WERI-Rb-1 (cell line): ENCODE measurements at regions not wholly inside any gene's neighbourhood (a gene's known extent, or its start where the extent isn't known, plus 50 kb on each side); places are given as distances from the start of the nearest gene placed in this dataset.

ENCODE experiments used
- DNase-seq: peaks from one replicate; pipeline ENCODE4 v3.0.0-alpha.2; 2020
- H3K27ac ChIP-seq: fragments of 250-450 bp; sonication (Bioruptor Pico); 2 replicates; pipeline ENCODE4 v1.5.1; 2020; ENCODE audit warnings: mild to moderate bottlenecking, moderate library complexity
- H3K27me3 ChIP-seq: fragments of 250-450 bp; sonication (Bioruptor Pico); 2 replicates; pipeline ENCODE4 v1.5.1; 2021; ENCODE audit warnings: mild to moderate bottlenecking, low read depth, moderate library complexity; ENCODE audit not compliant: insufficient read depth, severe bottlenecking
- H3K36me3 ChIP-seq: fragments of 250-450 bp; sonication (Bioruptor Pico); 2 replicates; pipeline ENCODE4 v1.5.1; 2020; ENCODE audit warnings: mild to moderate bottlenecking, moderate library complexity
- H3K4me3 ChIP-seq: 2 replicates; pipeline ENCODE4 v1.5.1; 2011; ENCODE audit warnings: low read depth, mild to moderate bottlenecking, control low read depth, low read length
- H3K9me3 ChIP-seq: fragments of 250-450 bp; sonication (Bioruptor Pico); 2 replicates; pipeline ENCODE4 v1.5.1; 2021; ENCODE audit warnings: mild to moderate bottlenecking, moderate library complexity; ENCODE audit not compliant: severe bottlenecking
- TF ChIP-seq, protein P1 (sequence below): IDR thresholded peaks from 2 replicates; pipeline ENCODE4 v1.5.1; 2011; ENCODE audit warnings: low read depth, mild to moderate bottlenecking, control low read depth, inconsistent platforms, low read length

DNA sequence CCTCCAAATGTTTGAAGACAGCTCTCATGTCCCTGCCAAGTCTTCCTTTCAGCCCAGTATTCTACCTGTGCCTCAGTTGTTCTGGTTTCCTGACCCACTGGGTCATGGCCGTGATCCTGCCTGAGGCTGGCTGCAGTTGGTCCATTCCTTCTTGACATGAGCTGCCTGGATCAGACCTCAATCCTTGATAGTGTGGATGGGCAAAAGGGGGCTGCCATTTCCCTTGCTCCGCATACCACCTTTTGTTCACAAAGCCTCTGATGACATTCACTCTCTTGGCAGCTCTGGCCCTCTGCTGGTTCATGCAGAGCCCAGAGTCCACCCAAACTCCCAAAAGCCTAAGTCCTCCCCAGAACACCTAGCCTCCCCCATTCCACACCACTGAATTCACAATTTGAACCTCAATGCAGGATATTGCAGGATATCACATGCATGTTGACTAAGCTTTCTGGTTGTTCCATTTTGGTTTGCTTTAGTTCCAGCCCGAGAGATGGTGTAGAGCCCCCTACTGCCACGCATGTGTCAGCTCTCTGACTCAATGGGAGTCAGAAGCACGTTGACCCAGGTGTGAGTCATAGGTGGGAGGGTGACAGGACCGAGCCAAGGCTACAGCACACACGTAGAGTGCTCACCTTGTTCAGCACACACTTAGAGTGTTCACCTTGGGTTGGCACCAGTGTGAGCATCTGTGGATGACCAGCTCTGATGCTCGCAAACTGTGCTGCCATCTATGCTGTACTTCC, 137.2 kb downstream of the MTX3 start:
- DNase-seq = no peak
- TF ChIP-seq, protein P1, sequence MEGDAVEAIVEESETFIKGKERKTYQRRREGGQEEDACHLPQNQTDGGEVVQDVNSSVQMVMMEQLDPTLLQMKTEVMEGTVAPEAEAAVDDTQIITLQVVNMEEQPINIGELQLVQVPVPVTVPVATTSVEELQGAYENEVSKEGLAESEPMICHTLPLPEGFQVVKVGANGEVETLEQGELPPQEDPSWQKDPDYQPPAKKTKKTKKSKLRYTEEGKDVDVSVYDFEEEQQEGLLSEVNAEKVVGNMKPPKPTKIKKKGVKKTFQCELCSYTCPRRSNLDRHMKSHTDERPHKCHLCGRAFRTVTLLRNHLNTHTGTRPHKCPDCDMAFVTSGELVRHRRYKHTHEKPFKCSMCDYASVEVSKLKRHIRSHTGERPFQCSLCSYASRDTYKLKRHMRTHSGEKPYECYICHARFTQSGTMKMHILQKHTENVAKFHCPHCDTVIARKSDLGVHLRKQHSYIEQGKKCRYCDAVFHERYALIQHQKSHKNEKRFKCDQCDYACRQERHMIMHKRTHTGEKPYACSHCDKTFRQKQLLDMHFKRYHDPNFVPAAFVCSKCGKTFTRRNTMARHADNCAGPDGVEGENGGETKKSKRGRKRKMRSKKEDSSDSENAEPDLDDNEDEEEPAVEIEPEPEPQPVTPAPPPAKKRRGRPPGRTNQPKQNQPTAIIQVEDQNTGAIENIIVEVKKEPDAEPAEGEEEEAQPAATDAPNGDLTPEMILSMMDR = no peak
- Histone ChIP-seq H3K27me3 (no peaks in the 10 kb centered on the region), H3K36me3 (no peaks in the 10 kb centered on the region), H3K9me3 (no peaks in the 10 kb centered on the region), H3K4me3 (no peak overlapping the region), H3K27ac (no peak overlapping the region)

DNA sequence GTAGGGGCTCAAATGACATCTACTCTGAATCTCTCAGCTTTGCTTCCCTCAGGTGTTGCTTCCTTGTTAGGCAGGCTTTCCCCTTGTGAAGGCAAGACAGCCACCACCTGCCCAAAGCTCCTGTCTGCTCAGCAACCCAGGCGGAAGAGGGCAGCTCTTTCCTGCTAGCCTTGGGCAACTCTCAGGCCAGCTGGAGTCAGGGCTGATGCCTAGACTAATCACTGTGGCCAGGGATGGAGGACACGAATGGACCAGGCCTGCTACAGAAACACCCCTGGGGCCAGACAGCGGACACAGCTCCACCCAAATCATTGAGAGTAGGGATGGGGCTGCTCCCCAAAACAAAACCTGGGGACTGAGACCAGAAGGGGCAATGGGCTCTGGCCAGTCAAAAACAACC, 138.0 kb downstream of the MTX3 start:
- no peak overlapping the region for H3K4me3 ChIP-seq
- no peaks in the 10 kb centered on the region for H3K9me3 ChIP-seq
- no peaks in the 10 kb centered on the region for H3K27me3 ChIP-seq
- no peak overlapping the region for H3K27ac ChIP-seq
- TF ChIP-seq, protein P1 = no peak
- DNase-seq = no peak
- H3K36me3 ChIP-seq = no peaks in the 10 kb centered on the region

DNA sequence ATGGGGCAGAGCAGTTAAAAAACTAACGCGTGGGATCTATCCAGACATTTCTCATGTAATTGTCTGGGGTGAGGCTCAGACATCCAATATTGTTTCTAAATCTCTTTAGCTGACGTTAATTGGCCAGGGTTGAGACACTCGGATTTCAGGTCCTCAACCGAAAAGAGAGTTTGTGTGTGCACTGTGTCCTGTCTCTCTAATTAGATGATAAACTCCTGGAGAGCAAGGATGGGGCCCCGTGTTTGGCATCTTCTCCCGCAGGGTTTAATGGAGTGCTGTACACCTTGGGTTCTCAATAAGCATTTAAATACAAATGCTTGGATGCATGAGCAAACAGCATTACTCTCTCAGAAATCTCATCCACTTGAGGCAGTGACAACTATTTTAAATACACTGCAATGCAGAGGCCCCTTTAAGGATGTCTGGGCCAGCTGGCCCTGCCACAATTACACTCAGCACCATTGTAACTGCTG, 139.6 kb downstream of the MTX3 start:
- no peaks in the 10 kb centered on the region for H3K36me3 ChIP-seq
- no peaks in the 10 kb centered on the region for H3K9me3 ChIP-seq
- H3K4me3 ChIP-seq = no peak overlapping the region
- peak overlapping the region; percentile 38 for H3K27ac ChIP-seq
- TF ChIP-seq, protein P1 = no peak
- DNase-seq = no peak
- no peaks in the 10 kb centered on the region for H3K27me3 ChIP-seq

DNA sequence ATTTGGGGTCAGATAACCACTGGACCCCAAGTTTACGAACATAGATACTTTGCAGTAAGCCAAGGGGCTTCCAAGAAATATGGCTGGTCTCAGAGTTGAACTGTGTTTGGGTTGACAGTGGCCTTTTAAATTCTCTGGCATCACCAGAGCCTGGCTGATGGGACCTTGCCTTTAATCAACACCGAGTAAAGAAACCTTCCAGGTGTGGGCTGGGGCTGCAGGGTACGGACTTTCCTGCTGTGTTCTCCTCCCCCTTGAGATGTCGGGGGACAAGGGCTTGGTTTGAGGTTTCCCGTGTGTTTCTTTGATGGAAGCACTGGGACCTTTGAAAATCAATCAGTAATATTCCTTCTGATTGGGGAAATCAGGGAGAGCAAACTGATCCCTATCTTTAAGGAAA, 140.1 kb downstream of the MTX3 start:
- Histone ChIP-seq H3K4me3 (no peak overlapping the region), H3K9me3 (no peaks in the 10 kb centered on the region), H3K27me3 (no peaks in the 10 kb centered on the region), H3K27ac (peak overlapping the region; percentile 38), H3K36me3 (no peaks in the 10 kb centered on the region)
- no peak for DNase-seq
- TF ChIP-seq, protein P1 = no peak

DNA sequence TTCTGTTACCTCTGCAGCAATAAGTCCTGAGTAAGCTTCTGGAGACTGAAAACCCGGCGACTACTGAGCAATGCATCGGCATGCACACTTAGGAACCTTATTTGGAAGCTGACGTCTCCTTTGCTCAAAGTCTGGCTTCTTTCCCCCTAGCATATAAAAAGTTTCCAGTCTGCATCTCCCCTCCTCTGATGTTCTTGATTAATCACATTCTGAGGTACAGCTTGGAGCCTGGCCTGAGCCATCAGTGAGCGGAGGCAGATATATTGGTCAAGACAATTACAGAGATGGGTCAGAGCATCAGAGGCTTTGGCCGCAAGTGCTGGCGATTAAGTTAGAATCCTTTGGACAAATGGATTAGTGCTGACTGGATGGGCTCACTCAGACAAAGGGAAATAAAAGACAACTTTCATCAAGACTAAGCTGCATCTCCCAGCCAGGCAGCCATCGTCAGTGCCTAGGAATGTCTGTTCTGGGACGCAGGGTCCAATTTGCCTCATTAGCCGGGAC, 140.7 kb downstream of the MTX3 start:
- H3K4me3 ChIP-seq = no peak overlapping the region
- no peaks in the 10 kb centered on the region for H3K36me3 ChIP-seq
- H3K27me3 ChIP-seq = no peaks in the 10 kb centered on the region
- DNase-seq = peak; percentile 75
- peak overlapping the region; percentile 75 for H3K27ac ChIP-seq
- H3K9me3 ChIP-seq = no peaks in the 10 kb centered on the region
- TF ChIP-seq, protein P1 = no peak
